HG03342 (cell line): ENCODE measurements at regions not wholly inside any gene's neighbourhood (a gene's known extent, or its start where the extent isn't known, plus 50 kb on each side); places are given as distances from the start of the nearest gene placed in this dataset.

Experiments
- ATAC-seq: cut with Tn5 transposase; IDR thresholded peaks from one replicate; pipeline ENCODE4 v1.9.1; 2021; ENCODE audit warnings: mild to moderate bottlenecking, moderate library complexity; ENCODE audit not compliant: unreplicated experiment

GRCh38 chr5:155750571-155750970 is 576.4 kb upstream of the SGCD start:
- ATAC-seq = no peak

GRCh38 chr5:155753943-155754581 is 572.9 kb upstream of the SGCD start:
- no peak for ATAC-seq

- ATAC-seq = no peak
Observed at GRCh38 chr5:155759252-155759651, 567.7 kb upstream of the SGCD start.

GRCh38 chr5:155759984-155760383 is 567.0 kb upstream of the SGCD start:
- ATAC-seq = no peak

GRCh38 chr5:155761502-155761901 is 565.5 kb upstream of the SGCD start:
- no peak for ATAC-seq

- no peak for ATAC-seq
Observed at GRCh38 chr5:155765715-155766114, 561.2 kb upstream of the SGCD start.

- no peak for ATAC-seq
Observed at GRCh38 chr5:155767470-155767869, 559.5 kb upstream of the SGCD start.

- no peak for ATAC-seq
Observed at GRCh38 chr5:155768332-155768731, 558.6 kb upstream of the SGCD start.

GRCh38 chr5:155772009-155772662 is 554.8 kb upstream of the SGCD start:
- no peak for ATAC-seq

- no peak for ATAC-seq
Observed at GRCh38 chr5:155773680-155774079, 553.3 kb upstream of the SGCD start.

- no peak for ATAC-seq
Observed at GRCh38 chr5:155780260-155780659, 546.7 kb upstream of the SGCD start.

GRCh38 chr5:155783246-155783645 is 543.7 kb upstream of the SGCD start:
- no peak for ATAC-seq

- no peak for ATAC-seq
Observed at GRCh38 chr5:155783791-155784190, 543.2 kb upstream of the SGCD start.

GRCh38 chr5:155786108-155786507 is 540.9 kb upstream of the SGCD start:
- ATAC-seq = no peak

GRCh38 chr5:155792873-155793272 is 534.1 kb upstream of the SGCD start:
- ATAC-seq = no peak

GRCh38 chr5:155794795-155795194 is 532.2 kb upstream of the SGCD start:
- no peak for ATAC-seq

- ATAC-seq = no peak
Observed at GRCh38 chr5:155799308-155799707, 527.7 kb upstream of the SGCD start.

- no peak for ATAC-seq
Observed at GRCh38 chr5:155807884-155808576, 518.9 kb upstream of the SGCD start.

GRCh38 chr5:155815248-155815647 is 511.7 kb upstream of the SGCD start:
- no peak for ATAC-seq

GRCh38 chr5:155822177-155822576 is 504.8 kb upstream of the SGCD start:
- ATAC-seq = no peak

GRCh38 chr5:155826611-155827507 is 500.1 kb upstream of the SGCD start:
- ATAC-seq = no peak
